ENCODE measurements at regions not wholly inside any gene's neighbourhood (a gene's known extent, or its start where the extent isn't known, plus 50 kb on each side); places are given as distances from the start of the nearest gene placed in this dataset.
A peak's percentile ranks its signal among the peaks of the same experiment; 100 is the strongest.

- Histone ChIP-seq H2AFZ (replicated peaks) (no peak overlapping the region), H3K27me3 (no peaks in the 10 kb centered on the region), H3K36me3 (no peaks in the 10 kb centered on the region), H3K79me2 (ENCODE audit: low read depth) (no peaks in the 10 kb centered on the region), H3K4me1 (peaks cover 1% of the 10 kb centered on the region), H3K9me3 (ENCODE audit: low read depth) (no peaks in the 10 kb centered on the region), H3F3A (ENCODE audit: low read depth) (no peaks in the 10 kb centered on the region), H3K4me2 (no peak overlapping the region), H3K27ac (no peak overlapping the region), H3K4me3 (no peak overlapping the region), H4K20me1 (ENCODE audit: low read depth) (no peaks in the 10 kb centered on the region), H3K9ac (no peak overlapping the region)
- Mint-ChIP-seq H3K4me3 (no peak overlapping the region), H3K36me3 (no peaks in the 10 kb centered on the region), H3K9me3 (no peaks in the 10 kb centered on the region), H3K4me1 (peaks cover 4% of the 10 kb centered on the region), H3K27ac (no peak overlapping the region), H3K27me3 (ENCODE audit: insufficient read depth, low read depth) (peaks cover 2% of the 10 kb centered on the region)
- TF ChIP-seq EZH2phosphoT487 (IDR thresholded peaks at IDR 0.05) (no peak), CTCF (IDR thresholded peaks at IDR 0.05) (no peak), EZH2 (IDR thresholded peaks at IDR 0.05) (no peak)
- DNase-seq (ENCODE audit: low spot score): no peak
Observed at GRCh38 chr1:38721816-38722215, 137.8 kb downstream of the RRAGC start.

- Mint-ChIP-seq H3K9me3 (no peaks in the 10 kb centered on the region), H3K4me3 (no peak overlapping the region), H3K27ac (peak overlapping the region; percentile 33), H3K4me1 (no peaks in the 10 kb centered on the region), H3K27me3 (ENCODE audit: insufficient read depth, low read depth) (peaks cover 4% of the 10 kb centered on the region), H3K36me3 (no peaks in the 10 kb centered on the region)
- H3K9ac ChIP-seq: no peak overlapping the region
- H3K79me2 ChIP-seq (ENCODE audit: low read depth): no peaks in the 10 kb centered on the region
- no peaks in the 10 kb centered on the region for H3K27me3 ChIP-seq
- H3K9me3 ChIP-seq (ENCODE audit: low read depth): no peaks in the 10 kb centered on the region
- no peak overlapping the region for H2AFZ ChIP-seq (replicated peaks)
- no peak for DNase-seq (ENCODE audit: low spot score)
- no peak overlapping the region for H3K4me3 ChIP-seq
- no peaks in the 10 kb centered on the region for H4K20me1 ChIP-seq (ENCODE audit: low read depth)
- no peaks in the 10 kb centered on the region for H3K36me3 ChIP-seq
- H3K4me2 ChIP-seq: no peak overlapping the region
- TF ChIP-seq EZH2 (IDR thresholded peaks at IDR 0.05): no peak
- no peak for TF ChIP-seq EZH2phosphoT487 (IDR thresholded peaks at IDR 0.05)
- no peak for TF ChIP-seq CTCF (IDR thresholded peaks at IDR 0.05)
- no peaks in the 10 kb centered on the region for H3K4me1 ChIP-seq
- no peaks in the 10 kb centered on the region for H3F3A ChIP-seq (ENCODE audit: low read depth)
- H3K27ac ChIP-seq: no peak overlapping the region
Observed at GRCh38 chr1:38719880-38720279, 139.7 kb downstream of the RRAGC start.

- Histone ChIP-seq H2AFZ (replicated peaks) (no peak overlapping the region), H3K9me3 (ENCODE audit: low read depth) (no peaks in the 10 kb centered on the region), H3K27me3 (no peaks in the 10 kb centered on the region), H4K20me1 (ENCODE audit: low read depth) (no peaks in the 10 kb centered on the region), H3K27ac (no peak overlapping the region), H3K4me2 (no peak overlapping the region), H3K79me2 (ENCODE audit: low read depth) (no peaks in the 10 kb centered on the region), H3K36me3 (no peaks in the 10 kb centered on the region), H3K4me3 (no peak overlapping the region), H3F3A (ENCODE audit: low read depth) (no peaks in the 10 kb centered on the region), H3K4me1 (no peaks in the 10 kb centered on the region), H3K9ac (no peak overlapping the region)
- H3K4me1 Mint-ChIP-seq: no peaks in the 10 kb centered on the region
- H3K27ac Mint-ChIP-seq: no peak overlapping the region
- DNase-seq (ENCODE audit: low spot score): no peak
- no peak overlapping the region for H3K4me3 Mint-ChIP-seq
- H3K9me3 Mint-ChIP-seq: no peaks in the 10 kb centered on the region
- TF ChIP-seq CTCF (IDR thresholded peaks at IDR 0.05): no peak
- no peak for TF ChIP-seq EZH2phosphoT487 (IDR thresholded peaks at IDR 0.05)
- H3K36me3 Mint-ChIP-seq: no peaks in the 10 kb centered on the region
- H3K27me3 Mint-ChIP-seq (ENCODE audit: insufficient read depth, low read depth): peaks cover 4% of the 10 kb centered on the region
Observed at GRCh38 chr1:38718031-38718430, 141.5 kb downstream of the RRAGC start.

- Histone ChIP-seq H3K27me3 (no peaks in the 10 kb centered on the region), H3K9me3 (ENCODE audit: low read depth) (no peaks in the 10 kb centered on the region), H3K4me2 (no peak overlapping the region), H3F3A (ENCODE audit: low read depth) (no peaks in the 10 kb centered on the region), H3K79me2 (ENCODE audit: low read depth) (no peaks in the 10 kb centered on the region), H2AFZ (replicated peaks) (no peak overlapping the region), H3K4me1 (no peaks in the 10 kb centered on the region), H3K36me3 (no peaks in the 10 kb centered on the region), H4K20me1 (ENCODE audit: low read depth) (no peaks in the 10 kb centered on the region), H3K4me3 (no peak overlapping the region), H3K27ac (no peak overlapping the region), H3K9ac (no peak overlapping the region)
- no peaks in the 10 kb centered on the region for H3K4me1 Mint-ChIP-seq
- no peaks in the 10 kb centered on the region for H3K9me3 Mint-ChIP-seq
- H3K27me3 Mint-ChIP-seq (ENCODE audit: insufficient read depth, low read depth): peaks cover 4% of the 10 kb centered on the region
- TF ChIP-seq CTCF (IDR thresholded peaks at IDR 0.05): no peak
- no peak for TF ChIP-seq EZH2phosphoT487 (IDR thresholded peaks at IDR 0.05)
- no peak for TF ChIP-seq EZH2 (IDR thresholded peaks at IDR 0.05)
- H3K36me3 Mint-ChIP-seq: no peaks in the 10 kb centered on the region
- DNase-seq (ENCODE audit: low spot score): no peak
- no peak overlapping the region for H3K4me3 Mint-ChIP-seq
- H3K27ac Mint-ChIP-seq: no peak overlapping the region
Observed at GRCh38 chr1:38716229-38716628, 143.3 kb downstream of the RRAGC start.
